Mammary epithelial cell (primary cell): ENCODE measurements at regions not wholly inside any gene's neighbourhood (a gene's known extent, or its start where the extent isn't known, plus 50 kb on each side); places are given as distances from the start of the nearest gene placed in this dataset.

Source experiments
- EZH2 ChIP-seq: IDR thresholded peaks from 2 replicates; pipeline ENCODE4 v1.6.1; 2012; ENCODE audit warnings: low read length, inconsistent platforms, borderline replicate concordance
- TF ChIP-seq, protein P1 (sequence below), 2 donors: IDR thresholded peaks in 1 of 2; conservative IDR thresholded peaks in 1 of 2; 2 replicates each; pipeline ENCODE4 v1.5.1; 2011 to 2012; ENCODE audit warnings: inconsistent platforms in 2 of 2, low read length in 2 of 2, mild to moderate bottlenecking in 2 of 2, control low read depth in 1 of 2, low read depth in 1 of 2; ENCODE audit not compliant: insufficient read depth in 1 of 2; ENCODE audit errors: extremely low read depth in 1 of 2

DNA sequence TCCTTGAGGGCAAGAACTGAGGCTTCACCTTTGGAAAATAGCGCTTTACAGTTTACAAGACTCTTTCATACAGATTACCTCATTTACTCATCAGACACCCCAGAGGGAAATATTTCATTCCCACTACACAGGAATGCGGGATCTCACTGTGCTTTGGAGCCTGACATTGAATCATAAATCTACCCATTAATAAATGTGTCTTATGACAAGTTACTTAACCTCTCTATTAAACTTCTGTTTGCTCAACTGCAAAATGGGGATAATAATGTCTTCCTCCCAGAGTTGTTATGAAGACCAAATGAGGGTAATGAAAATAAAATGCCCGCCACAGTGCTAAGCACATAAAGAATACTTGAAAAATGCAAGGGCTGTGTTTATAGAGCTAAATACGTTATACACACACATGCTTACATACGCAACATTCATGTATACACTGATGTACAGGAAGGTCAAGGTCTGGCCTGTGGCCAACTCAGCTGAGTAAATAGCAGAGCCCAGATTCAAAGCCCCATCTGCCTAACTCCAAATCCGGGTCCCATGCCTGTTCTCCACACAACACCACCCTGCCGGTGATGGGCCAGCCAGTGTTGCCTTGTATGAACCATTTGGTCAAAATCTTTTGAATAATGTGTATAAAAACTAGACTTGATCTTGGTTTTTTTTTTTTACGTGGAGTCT is 56.6 kb upstream of the CALM2 start:
- TF ChIP-seq, protein P1, sequence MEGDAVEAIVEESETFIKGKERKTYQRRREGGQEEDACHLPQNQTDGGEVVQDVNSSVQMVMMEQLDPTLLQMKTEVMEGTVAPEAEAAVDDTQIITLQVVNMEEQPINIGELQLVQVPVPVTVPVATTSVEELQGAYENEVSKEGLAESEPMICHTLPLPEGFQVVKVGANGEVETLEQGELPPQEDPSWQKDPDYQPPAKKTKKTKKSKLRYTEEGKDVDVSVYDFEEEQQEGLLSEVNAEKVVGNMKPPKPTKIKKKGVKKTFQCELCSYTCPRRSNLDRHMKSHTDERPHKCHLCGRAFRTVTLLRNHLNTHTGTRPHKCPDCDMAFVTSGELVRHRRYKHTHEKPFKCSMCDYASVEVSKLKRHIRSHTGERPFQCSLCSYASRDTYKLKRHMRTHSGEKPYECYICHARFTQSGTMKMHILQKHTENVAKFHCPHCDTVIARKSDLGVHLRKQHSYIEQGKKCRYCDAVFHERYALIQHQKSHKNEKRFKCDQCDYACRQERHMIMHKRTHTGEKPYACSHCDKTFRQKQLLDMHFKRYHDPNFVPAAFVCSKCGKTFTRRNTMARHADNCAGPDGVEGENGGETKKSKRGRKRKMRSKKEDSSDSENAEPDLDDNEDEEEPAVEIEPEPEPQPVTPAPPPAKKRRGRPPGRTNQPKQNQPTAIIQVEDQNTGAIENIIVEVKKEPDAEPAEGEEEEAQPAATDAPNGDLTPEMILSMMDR (conservative IDR thresholded peaks at IDR 0.05 in 1 of 2, IDR thresholded peaks at IDR 0.05 in 1 of 2; ENCODE audit: extremely low read depth in 1 of 2, insufficient read depth in 1 of 2, low read depth in 1 of 2, low read length in 2 of 2) = no peak
- no peak for TF ChIP-seq EZH2
